Loucy (cell line): ENCODE measurements at regions not wholly inside any gene's neighbourhood (a gene's known extent, or its start where the extent isn't known, plus 50 kb on each side); places are given as distances from the start of the nearest gene placed in this dataset.

ENCODE experiments used
- EZH2phosphoT487 ChIP-seq: fragments of 200-600 bp; IDR thresholded peaks from 2 replicates; pipeline ENCODE4 v1.6.1; 2018; ENCODE audit warnings: antibody characterized with exemption, mild to moderate bottlenecking, moderate library complexity, borderline replicate concordance
- TF ChIP-seq, protein P1 (sequence below): fragments of 200-600 bp; sonication (generic); conservative IDR thresholded peaks from 2 replicates; pipeline ENCODE4 v1.5.1; 2014; ENCODE audit warnings: mild to moderate bottlenecking, antibody characterized with exemption, low read length

DNA sequence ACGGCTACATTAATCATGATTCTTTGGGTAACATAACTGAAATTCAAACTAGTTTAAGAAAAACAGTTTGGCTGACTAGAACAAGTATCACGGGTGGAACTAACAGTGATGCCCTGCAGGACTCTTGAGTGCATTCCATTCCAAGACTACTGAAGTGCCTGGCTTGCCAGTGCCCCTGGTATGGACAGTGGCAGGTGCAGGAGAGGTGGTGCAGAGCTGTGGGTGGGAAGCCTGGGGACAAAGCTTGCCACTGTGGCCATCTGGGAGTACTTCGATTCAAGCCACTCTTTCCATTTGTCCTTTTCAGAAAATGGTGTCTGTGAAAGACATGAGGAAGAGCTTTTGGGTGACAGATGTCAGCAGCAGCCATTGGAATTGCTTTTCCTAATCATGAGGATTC is 166.5 kb downstream of the RRAGC start:
- TF ChIP-seq, protein P1, sequence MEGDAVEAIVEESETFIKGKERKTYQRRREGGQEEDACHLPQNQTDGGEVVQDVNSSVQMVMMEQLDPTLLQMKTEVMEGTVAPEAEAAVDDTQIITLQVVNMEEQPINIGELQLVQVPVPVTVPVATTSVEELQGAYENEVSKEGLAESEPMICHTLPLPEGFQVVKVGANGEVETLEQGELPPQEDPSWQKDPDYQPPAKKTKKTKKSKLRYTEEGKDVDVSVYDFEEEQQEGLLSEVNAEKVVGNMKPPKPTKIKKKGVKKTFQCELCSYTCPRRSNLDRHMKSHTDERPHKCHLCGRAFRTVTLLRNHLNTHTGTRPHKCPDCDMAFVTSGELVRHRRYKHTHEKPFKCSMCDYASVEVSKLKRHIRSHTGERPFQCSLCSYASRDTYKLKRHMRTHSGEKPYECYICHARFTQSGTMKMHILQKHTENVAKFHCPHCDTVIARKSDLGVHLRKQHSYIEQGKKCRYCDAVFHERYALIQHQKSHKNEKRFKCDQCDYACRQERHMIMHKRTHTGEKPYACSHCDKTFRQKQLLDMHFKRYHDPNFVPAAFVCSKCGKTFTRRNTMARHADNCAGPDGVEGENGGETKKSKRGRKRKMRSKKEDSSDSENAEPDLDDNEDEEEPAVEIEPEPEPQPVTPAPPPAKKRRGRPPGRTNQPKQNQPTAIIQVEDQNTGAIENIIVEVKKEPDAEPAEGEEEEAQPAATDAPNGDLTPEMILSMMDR, result no peak
- no peak for TF ChIP-seq EZH2phosphoT487
